ENCODE measurements at regions not wholly inside any gene's neighbourhood (a gene's known extent, or its start where the extent isn't known, plus 50 kb on each side); places are given as distances from the start of the nearest gene placed in this dataset.

DNA sequence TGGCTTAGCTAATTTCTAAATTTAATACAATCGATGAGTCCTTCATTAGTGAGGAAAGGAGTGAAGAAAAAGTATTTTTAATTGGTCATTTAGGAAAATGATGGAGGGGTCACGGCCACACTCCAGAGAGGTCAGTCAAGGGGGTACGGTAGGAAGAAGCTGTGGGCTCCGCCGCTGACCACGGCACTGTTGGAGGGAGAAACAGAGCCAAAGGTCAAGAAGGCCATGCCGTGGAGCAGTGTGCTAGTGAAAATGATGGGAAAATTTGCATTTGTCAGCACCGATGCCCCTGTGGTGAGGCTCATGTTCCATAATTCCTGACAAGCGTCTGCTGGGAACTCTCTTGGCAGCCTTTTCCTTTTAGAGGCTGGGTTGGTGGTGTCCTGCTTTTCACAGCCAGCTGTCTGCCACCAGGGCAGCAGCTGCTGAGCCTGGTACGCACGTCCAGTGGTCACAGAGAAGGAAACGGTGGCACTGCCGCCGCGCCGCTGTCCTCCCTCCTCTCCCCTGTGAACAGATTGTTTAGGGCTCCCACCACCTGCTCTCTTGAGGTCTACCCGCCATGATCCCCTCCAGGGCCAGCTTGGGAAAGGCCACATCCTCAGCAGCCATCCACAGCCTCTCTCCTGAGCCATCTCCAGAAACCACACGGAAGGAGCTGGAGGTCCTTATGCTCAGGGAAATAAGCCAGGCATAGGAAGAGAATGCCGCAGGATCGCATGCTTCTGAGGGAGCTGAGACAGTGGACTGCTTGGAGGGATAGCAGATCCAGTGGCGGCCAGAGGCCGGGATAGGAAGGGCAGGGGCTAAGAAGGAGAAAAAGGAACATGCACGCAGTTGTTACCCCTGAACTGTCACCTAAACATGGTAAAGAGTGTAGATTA lies 263.7 kb upstream of the PPP2R2D start:
- no peak for ATAC-seq
- WGBS, 2 donors (ENCODE audit: low coverage in 1 of 2), result 80 to 87% methylated on average over 3 to 16 of the region's 23 CpGs
- H3K4me3 ChIP-seq, result no peak overlapping the region
- no peaks in the 10 kb centered on the region for H3K4me1 ChIP-seq
- no peak for TF ChIP-seq POLR2AphosphoS5 (IDR thresholded peaks at IDR 0.05)
- TF ChIP-seq POLR2A (IDR thresholded peaks at IDR 0.05), result no peak
- TF ChIP-seq, protein P1, sequence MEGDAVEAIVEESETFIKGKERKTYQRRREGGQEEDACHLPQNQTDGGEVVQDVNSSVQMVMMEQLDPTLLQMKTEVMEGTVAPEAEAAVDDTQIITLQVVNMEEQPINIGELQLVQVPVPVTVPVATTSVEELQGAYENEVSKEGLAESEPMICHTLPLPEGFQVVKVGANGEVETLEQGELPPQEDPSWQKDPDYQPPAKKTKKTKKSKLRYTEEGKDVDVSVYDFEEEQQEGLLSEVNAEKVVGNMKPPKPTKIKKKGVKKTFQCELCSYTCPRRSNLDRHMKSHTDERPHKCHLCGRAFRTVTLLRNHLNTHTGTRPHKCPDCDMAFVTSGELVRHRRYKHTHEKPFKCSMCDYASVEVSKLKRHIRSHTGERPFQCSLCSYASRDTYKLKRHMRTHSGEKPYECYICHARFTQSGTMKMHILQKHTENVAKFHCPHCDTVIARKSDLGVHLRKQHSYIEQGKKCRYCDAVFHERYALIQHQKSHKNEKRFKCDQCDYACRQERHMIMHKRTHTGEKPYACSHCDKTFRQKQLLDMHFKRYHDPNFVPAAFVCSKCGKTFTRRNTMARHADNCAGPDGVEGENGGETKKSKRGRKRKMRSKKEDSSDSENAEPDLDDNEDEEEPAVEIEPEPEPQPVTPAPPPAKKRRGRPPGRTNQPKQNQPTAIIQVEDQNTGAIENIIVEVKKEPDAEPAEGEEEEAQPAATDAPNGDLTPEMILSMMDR (IDR thresholded peaks at IDR 0.05), result no peak
- TF ChIP-seq EP300 (IDR thresholded peaks at IDR 0.05), result no peak
- H3K27ac ChIP-seq, result no peak overlapping the region
- H3K36me3 ChIP-seq, result no peaks in the 10 kb centered on the region
- H3K9me3 ChIP-seq, result peaks cover 0 to 34% (median 0%) of the 10 kb centered on the region in 3 donors
- peaks cover 23% of the 10 kb centered on the region for H3K27me3 ChIP-seq

DNA sequence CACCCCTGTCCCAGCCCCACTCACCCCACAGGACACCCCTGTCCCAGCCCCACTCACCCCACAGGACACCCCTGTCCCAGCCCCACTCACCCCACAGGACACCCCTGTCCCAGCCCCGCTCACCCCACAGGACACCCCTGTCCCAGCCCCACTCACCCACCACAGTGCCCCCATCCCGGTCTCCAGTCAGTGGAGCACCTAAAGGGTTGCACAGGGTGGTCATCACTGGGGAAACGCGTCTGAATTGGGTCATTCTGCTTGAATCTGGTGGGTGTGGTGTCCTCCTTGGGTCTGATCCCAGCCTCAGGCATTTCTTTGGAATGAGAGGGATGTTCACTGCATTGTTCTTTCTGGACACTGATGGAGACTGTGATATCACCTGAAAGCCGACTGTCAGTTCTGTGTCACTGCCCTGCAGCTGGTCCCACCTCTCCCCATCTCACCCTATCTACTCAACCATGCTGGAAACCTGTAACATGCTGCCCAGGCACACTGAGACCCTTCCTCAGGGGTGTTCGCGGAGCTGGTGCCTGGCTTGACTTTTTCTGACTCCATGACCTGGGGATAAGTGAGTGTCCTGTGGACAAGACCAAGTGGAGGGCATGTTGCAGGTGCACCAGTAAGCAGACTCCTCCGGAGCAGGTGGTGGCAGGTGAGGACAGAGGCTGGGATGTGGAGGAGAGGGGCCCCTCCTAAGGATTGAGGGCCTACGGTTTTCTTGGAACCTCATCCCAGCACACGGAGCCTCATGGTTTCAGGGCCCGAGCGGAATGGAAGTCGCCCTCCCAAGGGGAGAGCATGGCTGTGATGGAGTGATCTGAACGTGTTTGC lies 262.5 kb upstream of the PPP2R2D start:
- H3K27ac ChIP-seq, result no peak overlapping the region
- peaks cover 0 to 34% (median 0%) of the 10 kb centered on the region in 3 donors for H3K9me3 ChIP-seq
- H3K4me1 ChIP-seq, result no peaks in the 10 kb centered on the region
- 75 to 94% methylated on average over 2 to 6 of the region's 14 CpGs for WGBS, 2 donors (ENCODE audit: low coverage in 1 of 2)
- no peak for ATAC-seq
- no peak overlapping the region for H3K4me3 ChIP-seq
- peaks cover 23% of the 10 kb centered on the region for H3K27me3 ChIP-seq
- no peaks in the 10 kb centered on the region for H3K36me3 ChIP-seq
- TF ChIP-seq POLR2A (IDR thresholded peaks at IDR 0.05) (no peak), POLR2AphosphoS5 (IDR thresholded peaks at IDR 0.05) (no peak)
- TF ChIP-seq, protein P1 (IDR thresholded peaks at IDR 0.05), result no peak

DNA sequence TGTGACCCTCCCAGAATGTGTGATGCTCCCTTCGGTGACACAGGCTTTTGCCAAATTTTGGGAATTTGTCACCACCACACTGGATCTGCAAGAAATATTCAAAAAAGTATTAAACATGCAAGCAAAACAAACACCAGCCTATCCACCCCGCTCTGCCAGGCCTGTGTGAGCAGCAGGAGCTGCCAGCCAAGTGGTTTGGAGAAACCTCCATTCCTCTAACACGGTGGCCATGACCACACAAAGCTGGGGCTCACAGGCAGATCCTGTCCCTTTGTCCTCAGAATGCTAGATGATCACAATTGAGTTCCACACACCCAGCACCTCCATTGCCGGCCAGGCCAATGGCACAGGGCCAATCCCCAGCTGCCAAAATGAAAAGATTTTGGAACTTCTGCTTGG lies 261.9 kb upstream of the PPP2R2D start:
- H3K4me3 ChIP-seq, result no peak overlapping the region
- WGBS, 2 donors (ENCODE audit: low coverage in 1 of 2), result 83 to 89% methylated on average over 2 of the region's 4 CpGs
- H3K27ac ChIP-seq, result no peak overlapping the region
- no peaks in the 10 kb centered on the region for H3K36me3 ChIP-seq
- H3K4me1 ChIP-seq, result no peaks in the 10 kb centered on the region
- H3K27me3 ChIP-seq, result peaks cover 23% of the 10 kb centered on the region
- TF ChIP-seq, protein P1 (IDR thresholded peaks at IDR 0.05), result no peak
- no peak for TF ChIP-seq EP300 (IDR thresholded peaks at IDR 0.05)
- TF ChIP-seq POLR2A (IDR thresholded peaks at IDR 0.05), result no peak
- no peak for TF ChIP-seq POLR2AphosphoS5 (IDR thresholded peaks at IDR 0.05)
- peaks cover 0 to 34% (median 0%) of the 10 kb centered on the region in 3 donors for H3K9me3 ChIP-seq
- ATAC-seq, result no peak

DNA sequence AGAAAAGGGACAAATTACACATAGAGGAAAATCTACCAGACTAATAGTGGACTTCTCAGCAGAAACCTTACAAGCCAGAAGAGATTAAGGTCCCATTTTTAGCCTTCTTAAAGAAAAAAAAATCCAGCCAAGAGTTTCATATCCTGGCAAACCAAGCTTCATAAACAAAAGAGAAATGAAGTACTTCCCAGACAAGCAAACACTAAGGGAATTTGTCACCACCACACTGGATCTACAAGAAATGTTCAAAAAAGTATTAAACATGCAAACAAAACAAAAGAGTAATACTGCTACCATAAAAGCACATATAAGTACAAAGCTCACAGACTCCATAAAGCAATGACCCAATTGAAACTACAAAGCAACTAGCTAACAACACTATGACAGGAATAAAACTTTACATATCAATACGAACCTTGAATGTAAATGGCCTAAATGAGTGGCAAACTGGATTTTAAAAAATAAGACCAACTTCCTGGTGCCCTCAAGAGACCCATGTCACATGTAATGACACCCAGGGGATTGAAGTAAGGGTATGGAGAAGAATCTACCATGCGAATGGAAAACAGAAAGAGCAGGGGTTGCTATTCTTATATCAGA lies 260.7 kb upstream of the PPP2R2D start:
- peaks cover 19% of the 10 kb centered on the region for H3K27me3 ChIP-seq
- TF ChIP-seq, protein P1 (IDR thresholded peaks at IDR 0.05), result no peak
- TF ChIP-seq EP300 (IDR thresholded peaks at IDR 0.05) (no peak), POLR2AphosphoS5 (IDR thresholded peaks at IDR 0.05) (no peak), POLR2A (IDR thresholded peaks at IDR 0.05) (no peak)
- no peak for ATAC-seq
- H3K27ac ChIP-seq, result no peak overlapping the region
- no peaks in the 10 kb centered on the region for H3K4me1 ChIP-seq
- 10 to 74% methylated on average over 2 of the region's 2 CpGs for WGBS, 2 donors (ENCODE audit: low coverage in 1 of 2)
- no peaks in the 10 kb centered on the region for H3K36me3 ChIP-seq
- H3K9me3 ChIP-seq, result peaks cover 0 to 29% (median 0%) of the 10 kb centered on the region in 3 donors
- H3K4me3 ChIP-seq, result no peak overlapping the region

Measured in gastroesophageal sphincter (tissue), 4 donors.